ENCODE measurements at regions not wholly inside any gene's neighbourhood (a gene's known extent, or its start where the extent isn't known, plus 50 kb on each side); places are given as distances from the start of the nearest gene placed in this dataset.
A peak's percentile ranks its signal among the peaks of the same experiment; 100 is the strongest.

DNA sequence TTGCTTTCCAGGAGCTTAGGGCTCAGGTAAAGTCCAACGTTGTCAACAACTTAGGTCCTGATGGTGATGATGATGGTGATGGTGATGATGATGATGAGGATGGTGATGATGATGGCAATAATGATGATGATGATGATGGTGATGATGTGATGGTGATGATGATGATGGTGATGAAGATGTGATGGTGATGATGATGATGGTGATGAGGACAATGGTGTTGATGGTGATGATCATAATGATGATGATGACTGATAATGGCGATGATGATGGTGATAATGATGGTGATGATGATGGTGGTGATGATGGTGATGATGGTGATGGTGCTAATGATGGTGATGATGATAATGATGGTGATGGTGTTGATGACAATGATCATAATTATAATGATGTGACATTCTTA lies 750.2 kb downstream of the TBC1D22A start:
- TF ChIP-seq ATF7 (IDR thresholded peaks at IDR 0.05) = peak; percentile 39; the same call in 1 of the 2 replicates
- no peak for TF ChIP-seq ATF7 (CRISPR knock-in tag; IDR thresholded peaks at IDR 0.05)
- no peak for TF ChIP-seq ZNF816 (CRISPR knock-in tag; IDR thresholded peaks at IDR 0.05; ENCODE audit: borderline replicate concordance)
- peak; percentile 98 for TF ChIP-seq CREB1 (IDR thresholded peaks at IDR 0.05)
- no peak for TF ChIP-seq CREB1 (CRISPR knock-in tag; IDR thresholded peaks at IDR 0.05)
- FAIRE-seq (no peak), ATAC-seq (no peak), DNase-seq (ENCODE audit: low spot score) (no peak)
- in situ Hi-C loops (cut with HindIII; ENCODE audit: extremely low pct_ligation_motif_present, low pct_unique_long_range_greater_than_20kb) (no loop called here), intact Hi-C loops (cut with micrococcal nuclease; ENCODE audit: unreplicated experiment) (no loop called here)
- Histone ChIP-seq H3K27ac (ENCODE audit: extremely low read length, insufficient read depth, low read length) (no peak overlapping the region), H3K36me3 (replicated peaks in 1 of 2; ENCODE audit: control insufficient read depth in 1 of 2, insufficient read depth in 2 of 2, low read length in 2 of 2) (no peaks in the 10 kb centered on the region), H3K79me2 (ENCODE audit: insufficient read depth, low read length) (no peaks in the 10 kb centered on the region), H3K9me3 (ENCODE audit: low read length) (peaks cover 7% of the 10 kb centered on the region; the same call in 1 of the 2 replicates), H2AFZ (ENCODE audit: low read length) (no peak overlapping the region), H3K27me3 (ENCODE audit: control insufficient read depth in 1 of 2, insufficient read depth in 2 of 2, low read length in 2 of 2) (no peaks in the 10 kb centered on the region), H3K9ac (ENCODE audit: insufficient read depth, low read depth, low read length) (no peak overlapping the region), H3K4me1 (ENCODE audit: insufficient read depth, low read length) (no peaks in the 10 kb centered on the region), H3K4me2 (ENCODE audit: low read depth, low read length) (no peak overlapping the region), H4K20me1 (ENCODE audit: insufficient read depth, low read length) (no peaks in the 10 kb centered on the region), H3K4me3 (replicated peaks in 1 of 3; ENCODE audit: insufficient read depth in 1 of 3, low read depth in 2 of 3, low read length in 3 of 3) (no peak overlapping the region)
- no TSS peak for BruUV-seq (replicated peaks)
- 0% methylated on average over 2 of the region's 2 CpGs for WGBS (ENCODE audit: low lambda C conversion rate)
- ChIA-PET POLR2A (no interaction called here), CTCF (ENCODE audit: low intra/inter-chr PET ratio, low total read pairs) (no interaction called here)

DNA sequence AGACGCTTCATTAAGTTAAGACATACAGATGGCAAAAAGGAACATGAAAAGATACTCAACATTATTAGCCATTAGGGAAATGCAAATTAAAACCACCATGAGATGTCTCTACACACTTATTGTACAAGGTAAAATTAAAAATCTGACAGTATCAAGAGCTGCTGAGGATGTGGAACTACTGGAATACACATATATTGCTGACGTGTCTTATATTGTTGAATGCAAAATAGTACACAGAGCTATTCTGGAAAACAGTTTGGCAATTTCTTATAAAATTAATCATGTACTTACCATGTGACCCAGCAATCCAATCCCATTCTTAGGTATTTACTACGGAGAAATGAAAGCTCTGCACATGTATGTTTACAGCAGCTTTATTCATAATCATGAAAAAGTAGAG lies 742.5 kb downstream of the TBC1D22A start:
- no peak for FAIRE-seq
- H2AFZ ChIP-seq (ENCODE audit: low read length) = no peak overlapping the region
- H3K9ac ChIP-seq (ENCODE audit: insufficient read depth, low read depth, low read length) = no peak overlapping the region
- H3K9me3 ChIP-seq (ENCODE audit: low read length) = no peaks in the 10 kb centered on the region
- no peak overlapping the region for H3K4me2 ChIP-seq (ENCODE audit: low read depth, low read length)
- no peaks in the 10 kb centered on the region; a peak in 1 of 5 replicates for H3K27me3 ChIP-seq (ENCODE audit: control insufficient read depth in 1 of 2, insufficient read depth in 2 of 2, low read length in 2 of 2)
- ATAC-seq = no peak
- H3K79me2 ChIP-seq (ENCODE audit: insufficient read depth, low read length) = no peaks in the 10 kb centered on the region
- no peaks in the 10 kb centered on the region for H4K20me1 ChIP-seq (ENCODE audit: insufficient read depth, low read length)
- 5% methylated on average over 3 of the region's 3 CpGs for WGBS (ENCODE audit: low lambda C conversion rate)
- no peak overlapping the region for H3K4me3 ChIP-seq (replicated peaks in 1 of 3; ENCODE audit: insufficient read depth in 1 of 3, low read depth in 2 of 3, low read length in 3 of 3)
- CTCF ChIA-PET (ENCODE audit: low intra/inter-chr PET ratio, low total read pairs) = no interaction called here
- TF ChIP-seq ZNF10 (CRISPR knock-in tag; IDR thresholded peaks at IDR 0.05; ENCODE audit: borderline replicate concordance, low read depth) (no peak), HOXD1 (CRISPR knock-in tag; IDR thresholded peaks at IDR 0.05) (no peak), MAFF (IDR thresholded peaks at IDR 0.05; ENCODE audit: low read depth, low read length) (peak; percentile 72), KAT2B (IDR thresholded peaks at IDR 0.05; ENCODE audit: borderline replicate concordance, low read depth, low read length) (no peak), SYNCRIP (IDR thresholded peaks at IDR 0.05; ENCODE audit: insufficient read depth, low read depth, low read length) (no peak), MAFK (conservative IDR thresholded peaks at IDR 0.05 in 1 of 2, IDR thresholded peaks at IDR 0.05 in 1 of 2; ENCODE audit: low read length in 2 of 2) (peak; percentile 48 to 80)
- no peaks in the 10 kb centered on the region for H3K36me3 ChIP-seq (replicated peaks in 1 of 2; ENCODE audit: control insufficient read depth in 1 of 2, insufficient read depth in 2 of 2, low read length in 2 of 2)
- intact Hi-C loops (cut with micrococcal nuclease; ENCODE audit: unreplicated experiment) = no loop called here
- H3K27ac ChIP-seq (ENCODE audit: extremely low read length, insufficient read depth, low read length) = no peak overlapping the region
- in situ Hi-C loops (cut with HindIII; ENCODE audit: extremely low pct_ligation_motif_present, low pct_unique_long_range_greater_than_20kb) = no loop called here
- H3K4me1 ChIP-seq (ENCODE audit: insufficient read depth, low read length) = no peaks in the 10 kb centered on the region
- BruUV-seq (replicated peaks) = no TSS peak
- DNase-seq (ENCODE audit: low spot score) = no peak
- POLR2A ChIA-PET = no interaction called here

Measured in HepG2 (cell line).